Activated CD4-positive, alpha-beta T cell treated with anti-CD3 and anti-CD28 coated beads, Interleukin-2, amount 50 U/mL, for 24 hours (primary cell): ENCODE measurements at regions not wholly inside any gene's neighbourhood (a gene's known extent, or its start where the extent isn't known, plus 50 kb on each side); places are given as distances from the start of the nearest gene placed in this dataset.
"Not testable (repeated sequence)": the region's sequence is repeated elsewhere in the genome, so short reads cannot be mapped to it uniquely, and the experiment has no call there.

Experiments used
- DNase-seq, 2 donors: peaks; one replicate each; pipeline ENCODE4 v3.0.0-alpha.2; 2020; ENCODE audit warnings: low read depth in 1 of 2, low spot score in 1 of 2

DNA sequence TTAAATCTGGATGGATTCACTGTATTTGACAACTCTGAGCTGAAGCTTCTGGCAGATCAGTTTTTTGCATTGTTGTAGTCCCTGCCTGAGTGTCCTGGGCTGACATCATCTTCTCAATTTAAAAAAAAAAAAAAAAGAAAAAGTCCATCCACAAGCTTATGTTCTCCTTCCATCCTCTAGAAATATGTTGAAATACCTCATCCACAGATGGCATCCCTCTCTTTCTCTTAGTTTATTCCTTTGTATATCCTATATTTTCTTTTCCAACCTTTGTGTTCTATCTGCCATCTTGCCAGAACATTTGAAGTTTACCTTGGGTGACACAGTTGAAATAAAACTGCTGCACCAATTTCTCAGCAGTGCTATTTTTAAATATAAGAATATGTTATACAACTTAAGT lies 184.4 kb upstream of the PKN2 start:
- no peak for DNase-seq

DNA sequence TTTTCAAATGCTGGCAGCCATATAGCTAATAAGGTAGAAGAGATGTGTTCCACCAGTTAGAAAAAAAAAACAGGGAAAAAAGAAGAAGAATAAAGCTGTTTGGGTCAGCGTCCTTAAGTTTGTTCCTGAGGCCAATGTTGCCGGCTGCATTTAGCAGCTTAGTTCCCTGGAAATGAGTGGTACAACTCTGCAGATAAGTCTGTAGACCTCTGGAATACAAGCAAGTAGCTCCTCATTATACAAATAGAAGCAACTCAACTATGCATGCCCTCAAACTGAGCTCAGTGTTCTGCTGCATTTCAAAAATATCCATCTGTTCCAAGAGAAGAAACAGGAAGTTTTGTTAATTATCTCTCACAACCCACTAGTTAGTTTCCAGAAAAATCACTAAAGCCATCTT lies 181.2 kb upstream of the PKN2 start:
- DNase-seq: no peak

DNA sequence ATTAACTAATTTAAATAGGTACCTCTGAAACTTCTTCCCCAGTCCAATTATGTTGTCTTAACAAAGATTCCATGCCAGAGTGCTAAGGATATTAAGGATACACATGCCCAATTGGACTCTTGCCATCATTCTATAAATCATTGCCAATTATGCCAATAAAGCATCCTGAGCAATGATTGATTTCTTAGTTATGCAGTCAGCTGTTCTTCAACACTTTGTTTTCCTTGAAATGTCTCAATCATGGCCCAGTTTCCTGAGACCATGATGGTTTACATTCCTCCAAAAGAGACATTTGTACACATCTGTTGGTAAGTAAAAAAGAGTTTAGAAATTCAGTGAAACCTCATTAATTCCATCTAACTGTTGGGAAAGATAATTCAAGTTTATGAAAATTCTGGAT lies 180.4 kb upstream of the PKN2 start:
- DNase-seq: no peak

DNA sequence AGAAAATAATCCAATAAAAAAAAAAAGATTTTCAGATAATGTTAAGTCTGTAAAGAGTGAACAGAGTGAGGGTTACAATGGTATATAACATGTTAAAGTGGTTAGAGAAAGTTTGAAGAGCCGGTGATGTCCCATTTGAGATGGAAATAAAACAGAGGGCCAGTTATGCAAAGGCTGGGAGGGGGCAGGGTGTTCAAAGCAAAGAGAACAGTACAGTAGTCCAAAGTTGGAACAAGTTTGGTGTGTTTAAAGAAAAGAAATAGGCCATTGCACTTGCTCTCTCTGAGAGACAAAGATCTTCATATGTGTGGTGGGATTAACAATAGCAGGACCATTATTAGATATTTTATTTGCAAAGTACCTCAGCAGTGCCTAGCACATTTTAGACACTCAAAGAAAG lies 179.5 kb upstream of the PKN2 start:
- no peak for DNase-seq

DNA sequence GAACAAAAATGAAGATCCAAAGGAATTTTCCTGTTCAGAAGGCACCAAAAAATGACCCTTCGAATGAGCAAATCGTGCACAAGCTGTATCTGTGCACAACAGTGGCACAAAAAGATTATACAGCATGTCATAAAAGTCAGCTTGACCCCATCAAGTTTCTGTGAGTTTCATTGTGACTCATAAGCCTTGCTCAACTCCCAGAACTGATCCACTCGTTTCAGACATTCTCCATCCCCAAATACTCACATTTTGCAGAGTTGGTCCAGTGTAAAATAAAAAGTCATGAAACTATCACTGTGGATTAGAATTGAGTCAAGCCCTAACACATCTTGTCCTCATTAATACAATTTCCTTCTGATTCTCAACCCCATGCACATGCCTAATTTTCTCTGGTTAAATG lies 174.7 kb upstream of the PKN2 start:
- DNase-seq: no peak

DNA sequence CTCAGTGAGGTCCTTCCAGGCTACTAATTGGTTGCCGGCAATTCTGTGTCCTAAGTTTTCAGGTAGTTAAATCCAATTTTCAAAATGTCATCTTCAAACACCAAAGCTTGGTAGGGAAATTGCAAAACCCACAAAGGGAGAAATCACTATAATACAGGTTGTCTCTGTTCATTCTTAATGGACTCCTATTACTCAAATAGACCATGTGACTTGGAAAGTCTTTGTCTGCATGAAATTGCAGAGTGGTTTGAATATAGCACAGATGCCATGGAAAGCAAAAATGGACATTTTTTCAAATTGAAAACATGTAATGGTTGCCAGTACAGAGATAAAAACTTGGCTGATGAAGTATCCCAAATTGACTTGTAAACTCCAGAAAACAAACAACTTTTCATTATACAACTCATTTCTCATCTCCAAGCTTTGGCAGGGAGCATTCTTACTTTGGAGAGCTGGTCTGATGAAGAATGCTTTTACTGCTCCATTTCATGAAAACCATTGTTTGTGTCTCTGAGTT lies 169.5 kb upstream of the PKN2 start:
- DNase-seq: no peak

DNA sequence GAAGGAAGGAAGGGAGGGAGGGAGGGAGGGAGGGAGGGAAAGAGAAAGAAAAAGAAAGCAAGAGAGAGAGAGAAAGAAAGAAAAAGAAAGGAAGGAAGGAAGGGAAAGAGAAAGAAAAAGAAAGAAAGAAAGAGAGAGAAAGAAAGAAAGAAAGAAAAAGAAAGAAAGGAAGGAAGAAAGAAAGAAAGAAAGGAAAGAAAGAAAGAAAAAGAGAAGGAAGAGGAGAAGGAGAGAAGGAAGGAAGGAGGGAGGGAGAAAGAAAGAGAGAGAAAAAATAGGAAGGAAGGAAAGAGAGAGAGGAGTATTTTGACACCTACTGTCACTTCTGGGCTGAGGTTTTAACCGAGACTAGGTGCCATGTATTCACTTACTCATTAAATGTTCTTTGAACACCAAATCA lies 166.6 kb upstream of the PKN2 start:
- not testable (repeated sequence) for DNase-seq

DNA sequence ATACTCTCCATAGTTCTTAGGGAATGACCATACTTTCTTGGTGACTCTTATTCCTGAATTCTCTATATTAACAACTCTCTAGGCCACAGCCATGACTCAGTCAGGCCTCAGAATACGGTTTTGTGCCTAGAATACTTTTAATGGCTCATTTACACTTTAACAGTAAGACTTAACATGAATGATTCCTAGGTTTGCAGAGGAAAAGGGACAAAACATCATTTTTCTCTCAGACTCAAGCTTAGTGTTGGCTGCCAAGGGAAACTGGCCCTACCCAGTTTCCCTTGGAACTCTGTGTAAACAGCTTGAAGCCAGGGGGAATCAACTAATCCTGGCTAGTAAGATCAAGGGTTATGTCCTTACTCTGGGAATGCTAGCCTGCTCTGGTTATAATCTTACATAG lies 164.9 kb upstream of the PKN2 start:
- no peak for DNase-seq

DNA sequence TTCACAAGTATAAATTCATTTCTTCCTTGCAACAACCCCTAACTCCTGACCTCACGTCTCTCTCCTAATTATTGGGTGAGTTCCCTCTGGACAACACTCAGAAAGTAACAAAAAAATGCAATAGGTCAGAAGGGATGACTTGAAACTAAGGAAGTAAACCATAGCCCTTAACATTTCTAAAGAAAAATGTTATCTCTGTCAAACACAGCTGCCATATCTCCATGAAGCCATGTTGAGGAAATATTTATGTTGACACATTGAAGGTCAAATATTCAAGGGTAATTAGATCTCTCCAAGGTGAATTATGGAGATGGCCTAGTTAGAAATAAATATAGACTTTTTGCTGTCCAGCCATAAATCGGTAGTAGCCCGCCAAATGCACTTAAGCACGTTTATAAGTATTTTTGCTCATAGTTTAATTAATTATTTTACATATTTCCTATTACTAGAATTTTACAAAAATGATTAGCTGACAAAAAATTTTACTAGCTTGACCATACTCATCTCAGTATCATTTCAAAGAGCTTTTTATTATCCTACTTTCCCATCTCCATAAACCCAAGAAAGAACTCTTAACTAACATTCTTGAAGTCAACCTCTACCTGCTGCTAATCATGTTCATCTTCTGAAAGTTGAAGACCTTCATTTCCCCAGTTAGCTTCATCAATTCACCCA lies 160.1 kb upstream of the PKN2 start:
- no peak for DNase-seq

DNA sequence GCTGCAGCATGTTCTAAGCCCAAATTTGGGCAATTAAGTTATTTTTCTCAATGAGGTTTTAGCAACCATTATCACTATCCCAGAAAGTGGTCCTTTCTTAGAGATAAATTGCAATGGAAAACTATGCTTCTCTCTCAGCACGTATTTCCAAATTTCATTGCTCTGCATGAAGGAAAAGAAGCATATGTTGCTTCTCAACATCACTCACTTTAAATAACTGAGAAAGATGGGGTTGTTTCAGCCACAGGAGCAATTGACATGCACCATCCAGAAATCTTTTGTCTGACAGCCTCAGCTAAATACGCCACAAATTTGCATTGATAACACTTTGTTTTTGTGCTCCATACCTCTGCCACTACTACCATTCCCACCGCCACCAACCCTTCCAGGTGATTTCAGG lies 157.6 kb upstream of the PKN2 start:
- no peak for DNase-seq

DNA sequence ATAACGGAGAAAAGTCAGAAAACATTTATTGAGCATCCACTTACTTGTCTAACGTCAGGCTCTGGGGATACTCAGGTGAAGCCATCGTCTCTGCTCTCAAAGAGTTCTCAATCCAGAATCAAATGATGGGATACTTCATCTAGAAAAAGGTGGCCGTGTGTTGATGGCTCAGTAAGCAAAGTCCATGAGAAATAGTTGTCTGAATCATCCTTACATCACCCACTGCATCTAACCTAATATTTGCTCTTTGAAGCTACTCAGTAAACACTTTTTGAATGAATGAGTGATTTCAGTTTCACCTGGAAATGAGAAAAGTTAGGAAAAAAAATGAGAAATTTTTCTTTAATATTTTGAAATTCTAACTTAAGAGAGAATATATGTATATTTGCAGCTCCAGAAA lies 155.3 kb upstream of the PKN2 start:
- no peak for DNase-seq

DNA sequence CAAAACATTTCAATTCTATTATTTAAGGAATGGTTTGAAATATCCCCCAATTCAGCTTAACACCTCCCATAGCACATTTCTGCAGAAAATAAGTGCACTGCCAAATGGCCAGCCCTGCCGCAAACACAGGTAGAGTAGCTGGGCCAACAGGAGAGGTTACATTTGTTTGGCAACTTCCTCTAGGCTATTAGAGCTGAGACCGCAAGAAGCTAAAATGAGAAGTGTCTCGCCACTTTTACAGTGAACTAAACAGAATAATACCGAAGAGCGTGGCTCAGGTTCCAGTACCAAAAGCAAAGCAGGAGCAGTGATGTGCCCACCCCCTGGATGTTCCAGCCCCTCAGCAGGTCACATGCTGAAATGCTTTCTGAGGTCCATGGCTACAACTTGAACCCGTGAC lies 154.5 kb upstream of the PKN2 start:
- DNase-seq: no peak

DNA sequence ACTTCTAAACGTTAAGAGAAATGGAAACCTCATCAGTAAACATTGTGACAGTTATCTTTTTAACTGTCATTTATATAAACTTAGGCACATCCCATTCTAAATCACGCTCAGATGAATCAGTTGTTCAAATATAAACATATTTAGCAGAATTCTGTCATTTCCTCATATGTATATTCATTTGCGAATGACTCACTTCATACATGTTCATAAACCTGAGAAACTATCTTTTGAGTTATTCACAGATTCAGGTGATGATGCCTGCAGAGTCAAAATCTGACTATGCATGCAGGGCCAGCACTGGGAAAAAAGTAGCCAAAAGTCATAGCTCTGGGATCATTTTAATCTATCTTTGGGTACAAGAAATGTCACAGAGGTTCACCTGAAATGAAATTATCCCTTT lies 153.8 kb upstream of the PKN2 start:
- no peak for DNase-seq

DNA sequence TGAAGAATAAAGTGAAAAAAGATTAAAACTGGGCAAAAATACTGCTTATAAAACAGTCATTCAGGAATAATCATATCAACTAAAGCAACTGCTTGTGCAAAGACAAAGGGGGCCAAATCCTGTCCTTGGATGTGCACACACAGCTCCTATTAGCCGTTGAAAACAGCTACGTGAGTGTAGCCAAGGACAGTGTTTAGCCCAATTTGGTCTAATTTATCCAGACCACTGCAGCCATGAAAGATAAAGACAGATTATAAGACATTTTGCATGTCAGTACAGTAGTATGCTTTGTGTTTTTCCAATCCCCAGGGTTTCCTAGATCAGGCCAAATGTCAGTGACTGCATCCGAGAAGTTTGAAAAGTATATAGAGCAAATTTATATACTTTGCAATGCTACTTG lies 146.3 kb upstream of the PKN2 start:
- DNase-seq: no peak

DNA sequence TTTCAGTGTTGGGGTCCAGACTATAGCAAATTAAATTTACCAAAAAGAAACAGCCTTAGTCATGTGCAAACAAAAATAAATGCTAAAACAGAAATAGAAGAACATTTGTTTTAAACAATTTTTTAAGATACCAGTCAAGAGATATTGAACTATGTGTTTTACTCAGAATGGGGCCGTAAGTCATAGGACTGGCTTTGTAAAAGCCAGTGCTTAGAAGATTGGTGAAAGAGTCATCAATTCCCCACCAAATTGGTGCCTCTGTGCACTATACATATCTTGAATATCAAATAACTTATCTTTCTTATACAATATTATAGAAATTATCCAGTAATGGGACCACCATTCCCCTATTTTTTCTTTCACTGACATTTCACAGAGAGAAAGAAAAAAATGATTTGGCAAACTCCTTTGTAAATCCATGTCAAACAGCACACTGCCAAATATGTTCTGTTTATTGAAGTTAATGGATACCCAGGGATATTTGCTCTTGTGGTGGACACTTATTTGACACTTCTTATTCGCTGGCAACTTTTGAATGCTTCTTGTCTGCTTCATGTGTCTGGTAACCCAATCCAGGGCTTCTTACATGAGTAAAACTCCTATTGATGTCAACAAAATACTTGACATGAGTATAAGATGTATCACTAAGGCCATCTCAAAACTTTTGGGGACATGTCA lies 145.7 kb upstream of the PKN2 start:
- no peak for DNase-seq

DNA sequence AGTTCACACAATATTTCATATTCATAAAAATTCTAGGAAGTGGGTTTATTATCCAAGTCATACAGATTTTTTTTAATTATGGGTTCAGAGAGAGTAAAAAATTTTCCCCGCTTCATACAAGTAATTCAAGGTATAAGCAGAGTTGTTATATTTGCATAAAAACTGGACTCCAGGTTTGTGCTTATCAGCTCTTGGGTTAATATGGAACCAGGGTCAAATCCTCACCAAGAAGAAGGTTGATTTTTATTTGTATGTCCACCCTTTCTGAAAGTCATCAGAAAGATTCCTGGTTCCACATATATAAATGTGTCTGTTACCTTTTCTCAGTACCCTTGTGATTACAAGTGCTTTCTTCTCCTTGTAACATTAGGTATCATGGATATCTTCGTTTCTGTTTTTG lies 143.8 kb upstream of the PKN2 start:
- no peak for DNase-seq

DNA sequence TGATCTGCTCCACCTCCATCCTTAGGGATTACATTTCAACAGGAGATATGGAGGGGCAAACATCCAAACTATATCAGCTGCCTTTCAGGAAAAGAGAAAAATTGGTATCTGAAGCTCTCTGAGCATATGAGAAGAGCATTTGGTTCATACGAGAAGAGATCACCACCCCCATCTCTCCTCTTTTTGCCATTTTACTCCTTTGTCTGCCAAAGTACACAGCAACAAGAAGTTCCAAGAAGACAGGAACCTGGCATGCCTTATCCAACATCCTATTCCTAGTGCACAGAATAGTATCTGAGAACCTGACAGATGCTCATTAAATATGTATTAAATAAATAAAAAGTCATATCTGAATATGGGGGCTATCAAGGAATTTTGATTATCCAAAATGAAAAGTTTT lies 142.5 kb upstream of the PKN2 start:
- DNase-seq: no peak

DNA sequence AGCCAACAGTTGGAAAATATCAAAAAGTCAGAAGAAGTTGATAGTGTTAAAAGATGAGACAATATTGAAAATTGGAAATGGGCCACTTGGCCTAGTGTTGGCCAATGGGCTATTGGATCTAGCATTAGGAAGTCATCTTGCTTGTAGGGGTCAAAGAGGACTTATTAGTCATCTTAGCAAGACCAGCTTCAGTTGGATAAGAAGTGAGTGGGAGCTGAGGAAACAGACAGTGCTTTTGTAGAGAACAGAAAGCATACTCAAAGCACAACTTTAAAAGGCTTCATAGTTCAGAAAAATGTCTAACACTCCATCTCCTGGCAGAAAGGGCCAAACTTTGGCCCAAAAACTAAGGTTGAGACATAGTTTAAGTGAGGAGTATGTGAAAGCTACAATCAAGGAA lies 139.9 kb upstream of the PKN2 start:
- no peak for DNase-seq

DNA sequence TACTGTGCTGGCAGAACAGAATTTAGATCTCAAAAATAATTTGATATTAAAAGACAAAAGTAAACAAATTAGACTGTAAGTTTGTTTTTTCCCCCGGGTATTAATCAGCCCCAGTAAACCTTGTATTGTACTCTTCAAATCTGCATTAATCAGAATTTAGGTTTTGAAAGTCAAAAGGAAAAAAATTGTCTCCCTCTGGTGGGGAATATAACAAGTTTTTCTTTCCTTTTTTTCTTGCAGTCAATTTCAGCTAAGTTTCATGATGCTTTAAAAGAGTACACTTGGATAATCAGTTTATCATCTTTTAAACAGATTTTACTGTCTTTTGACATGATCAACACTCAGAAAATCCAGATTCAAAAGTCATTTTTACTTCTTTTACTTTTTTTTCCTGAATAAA lies 134.5 kb upstream of the PKN2 start:
- no peak for DNase-seq

DNA sequence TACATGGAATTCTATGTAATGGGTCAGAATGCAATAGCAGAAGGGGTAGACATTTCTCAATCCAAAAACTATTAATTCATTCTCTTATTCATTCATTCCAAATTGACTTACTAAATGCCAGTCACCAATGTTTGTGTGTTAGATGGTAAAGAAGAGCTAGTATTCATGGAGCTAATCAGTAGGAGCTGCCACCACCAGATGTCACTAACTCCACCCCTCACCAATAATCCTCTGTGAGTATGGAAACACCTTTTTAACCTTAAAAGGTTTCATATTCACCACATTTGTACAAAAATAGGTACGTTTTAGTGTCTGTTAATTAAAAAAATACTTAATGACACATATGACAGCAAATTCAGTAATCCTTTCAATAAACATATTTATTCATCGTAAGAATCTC lies 131.8 kb upstream of the PKN2 start:
- no peak for DNase-seq

DNA sequence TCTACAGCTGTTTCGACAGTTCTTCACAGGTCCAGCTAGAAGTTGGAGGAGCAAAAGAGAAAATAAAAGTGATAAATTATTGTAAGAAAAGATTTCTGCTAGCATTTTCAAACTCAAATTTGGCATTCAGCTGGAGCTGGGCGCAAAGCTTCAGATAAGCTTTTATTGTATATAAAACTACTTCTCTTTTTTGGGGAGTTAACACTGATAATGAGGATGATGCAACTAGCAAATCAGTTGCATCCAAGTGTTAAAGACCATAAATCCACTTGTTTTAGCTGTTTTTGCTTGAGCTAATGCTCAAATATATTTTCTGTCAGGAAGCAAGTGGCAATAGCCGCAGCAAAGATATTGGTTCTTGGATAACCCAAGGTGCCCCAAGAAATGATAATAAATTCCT lies 127.1 kb upstream of the PKN2 start:
- no peak for DNase-seq

DNA sequence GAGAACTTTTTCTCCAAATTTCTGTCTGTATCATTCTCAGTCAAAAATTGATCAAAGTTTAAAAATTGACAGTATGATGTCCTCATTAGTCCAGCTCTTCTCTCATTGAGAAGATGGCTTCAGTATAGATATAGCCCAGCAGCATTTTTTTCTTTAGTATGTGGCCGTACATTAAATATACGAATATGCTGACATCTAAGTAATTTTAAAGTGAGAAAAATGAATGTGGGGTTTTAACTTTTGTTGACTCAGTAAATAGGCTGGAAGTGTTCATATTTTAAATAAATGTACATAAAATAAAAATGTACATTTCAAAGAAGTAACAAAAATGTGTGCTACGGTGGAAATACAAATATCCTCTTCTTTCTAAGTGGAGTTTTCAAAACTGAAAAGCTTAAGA lies 123.5 kb upstream of the PKN2 start:
- DNase-seq: no peak

DNA sequence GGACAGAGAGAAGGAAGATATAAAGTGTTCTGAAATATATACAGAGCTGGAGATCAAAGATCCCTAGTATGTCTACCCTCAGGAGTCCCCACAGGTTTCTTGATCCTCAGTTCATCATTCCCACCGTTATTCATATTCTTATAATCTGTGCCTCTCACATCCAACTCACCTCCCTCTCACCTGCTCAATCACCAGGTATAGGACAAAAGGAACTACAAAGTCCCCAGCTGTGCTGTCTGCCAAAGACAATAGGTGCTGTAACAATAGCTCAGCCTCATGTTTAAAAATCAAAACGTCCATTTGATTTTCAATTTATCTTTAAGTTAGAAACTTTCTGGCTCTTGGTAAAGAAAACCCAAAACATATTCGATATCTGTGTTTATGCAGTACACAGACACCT lies 121.1 kb upstream of the PKN2 start:
- no peak for DNase-seq
